ENCODE measurements at regions not wholly inside any gene's neighbourhood (a gene's known extent, or its start where the extent isn't known, plus 50 kb on each side); places are given as distances from the start of the nearest gene placed in this dataset.
"Not testable (repeated sequence)": the region's sequence is repeated elsewhere in the genome, so short reads cannot be mapped to it uniquely, and the experiment has no call there.

GRCh38 chr7:116410694-116411093, 88.8 kb upstream of the CAV2 start:
- TF ChIP-seq EZH2 (optimal IDR thresholded peaks at IDR 0.05; ENCODE audit: low read depth, low read length); CTCF (IDR thresholded peaks at IDR 0.05; ENCODE audit: low read length): not testable (repeated sequence)
